Mucosa of descending colon (tissue), 3 donors: ENCODE measurements at regions not wholly inside any gene's neighbourhood (a gene's known extent, or its start where the extent isn't known, plus 50 kb on each side); places are given as distances from the start of the nearest gene placed in this dataset.

Experiments
- ATAC-seq: fragments of 200-7000 bp; cut with Tn5 transposase; one replicate; pipeline ENCODE4 v1.9.1; 2020; ENCODE audit warnings: mild to moderate bottlenecking, moderate library complexity
- DNase-seq, 3 donors: peaks; one replicate each; pipeline ENCODE4 v3.0.0-alpha.2; 2020
- H3K36me3 ChIP-seq: fragments of 200-600 bp; one replicate; pipeline ENCODE4 v1.8.0; 2021; ENCODE audit warnings: low read depth, mild to moderate bottlenecking
- H3K4me1 ChIP-seq: fragments of 200-600 bp; one replicate; pipeline ENCODE4 v1.8.0; 2021; ENCODE audit warnings: low read depth, mild to moderate bottlenecking
- H3K4me3 ChIP-seq: fragments of 200-600 bp; one replicate; pipeline ENCODE4 v1.8.0; 2021; ENCODE audit warnings: mild to moderate bottlenecking
- H3K9me3 ChIP-seq: fragments of 200-600 bp; one replicate; pipeline ENCODE4 v1.8.0; 2021; ENCODE audit warnings: mild to moderate bottlenecking
- intact Hi-C, 2 donors: fragments of 100-400 bp; cut with DNase I in 1 of 2; cut with micrococcal nuclease in 1 of 2; formaldehyde crosslinking; loops; one replicate each; pipeline versions ENCODE4 v1.11.0 to v1.11.1; 2022; cut with DNase I, micrococcal nuclease
- TF ChIP-seq, protein P1 (sequence below): fragments of 200-600 bp; IDR thresholded peaks from one replicate; pipeline ENCODE4 v1.8.0; 2022; ENCODE audit warnings: antibody characterized with exemption, mild to moderate bottlenecking
- donor health status: DM: no; HTN: no; CAD: no; lungs with moderate emphysema.
- donor health status: DM: no; HTN: no; CAD: no.
- donor health status: DM: no; HTN: yes; CAD: no.

DNA sequence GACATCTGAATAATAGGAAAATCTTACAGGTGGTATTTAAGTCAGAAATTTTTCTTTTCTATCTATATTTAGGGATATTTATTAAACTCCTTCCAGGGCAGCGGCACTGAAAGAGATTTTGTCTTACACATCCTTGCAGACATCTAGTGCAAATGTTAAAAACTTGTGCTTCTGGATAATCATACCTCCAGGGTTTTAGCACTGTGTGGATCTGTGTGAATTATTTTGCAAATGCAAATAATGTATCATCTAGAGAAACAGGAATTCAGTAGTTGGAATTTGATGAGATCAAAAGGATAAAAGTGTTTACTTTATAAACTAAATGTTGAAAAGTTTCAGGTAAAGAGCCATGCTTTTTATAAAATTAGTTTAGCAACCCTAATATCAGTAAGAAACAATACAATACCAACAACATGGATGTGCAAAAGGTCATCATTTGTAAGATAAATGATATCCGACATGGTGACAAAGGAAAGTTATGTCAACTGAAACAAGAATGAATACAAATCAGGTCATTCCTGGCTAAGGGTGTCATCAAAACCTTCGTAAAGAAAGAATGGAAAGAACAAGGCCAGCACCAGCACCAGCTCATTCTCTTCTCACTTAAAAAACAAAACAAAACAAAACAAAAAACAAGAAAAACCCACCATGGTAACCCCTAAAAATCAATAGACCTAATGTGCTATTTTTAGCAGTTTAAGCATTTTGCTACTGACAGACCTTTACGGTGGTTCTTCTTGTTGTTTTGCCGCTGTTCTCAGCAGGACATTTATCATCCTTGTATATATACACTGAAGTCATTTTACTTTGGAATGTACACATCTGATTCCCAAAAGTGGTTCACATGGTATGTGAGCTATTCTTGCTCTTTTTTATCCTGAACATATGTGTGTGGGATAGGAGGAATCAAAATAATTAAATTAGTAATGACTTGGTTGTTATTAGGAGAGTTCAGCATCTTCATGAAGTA lies 219.7 kb upstream of the NDST3 start:
- TF ChIP-seq, protein P1, sequence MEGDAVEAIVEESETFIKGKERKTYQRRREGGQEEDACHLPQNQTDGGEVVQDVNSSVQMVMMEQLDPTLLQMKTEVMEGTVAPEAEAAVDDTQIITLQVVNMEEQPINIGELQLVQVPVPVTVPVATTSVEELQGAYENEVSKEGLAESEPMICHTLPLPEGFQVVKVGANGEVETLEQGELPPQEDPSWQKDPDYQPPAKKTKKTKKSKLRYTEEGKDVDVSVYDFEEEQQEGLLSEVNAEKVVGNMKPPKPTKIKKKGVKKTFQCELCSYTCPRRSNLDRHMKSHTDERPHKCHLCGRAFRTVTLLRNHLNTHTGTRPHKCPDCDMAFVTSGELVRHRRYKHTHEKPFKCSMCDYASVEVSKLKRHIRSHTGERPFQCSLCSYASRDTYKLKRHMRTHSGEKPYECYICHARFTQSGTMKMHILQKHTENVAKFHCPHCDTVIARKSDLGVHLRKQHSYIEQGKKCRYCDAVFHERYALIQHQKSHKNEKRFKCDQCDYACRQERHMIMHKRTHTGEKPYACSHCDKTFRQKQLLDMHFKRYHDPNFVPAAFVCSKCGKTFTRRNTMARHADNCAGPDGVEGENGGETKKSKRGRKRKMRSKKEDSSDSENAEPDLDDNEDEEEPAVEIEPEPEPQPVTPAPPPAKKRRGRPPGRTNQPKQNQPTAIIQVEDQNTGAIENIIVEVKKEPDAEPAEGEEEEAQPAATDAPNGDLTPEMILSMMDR = no peak
- ATAC-seq = no peak

GRCh38 chr4:117817301-117817700 lies 217.0 kb upstream of the NDST3 start:
- no peaks in the 10 kb centered on the region for H3K9me3 ChIP-seq
- H3K4me3 ChIP-seq = no peak overlapping the region
- H3K36me3 ChIP-seq = no peaks in the 10 kb centered on the region
- intact Hi-C loops = no loop called here
- no peak for DNase-seq
- no peak for ATAC-seq
- no peaks in the 10 kb centered on the region for H3K4me1 ChIP-seq
- TF ChIP-seq, protein P1 = no peak

More for the DNA sequence above, 219.7 kb upstream of the NDST3 start:
- Histone ChIP-seq H3K9me3 (no peaks in the 10 kb centered on the region), H3K4me1 (no peaks in the 10 kb centered on the region), H3K36me3 (no peaks in the 10 kb centered on the region), H3K4me3 (no peak overlapping the region)
- intact Hi-C loops = no loop called here
- no peak for DNase-seq

GRCh38 chr4:117821834-117822233 lies 212.5 kb upstream of the NDST3 start:
- intact Hi-C loops = no loop called here
- TF ChIP-seq, protein P1 = no peak
- no peak overlapping the region for H3K4me3 ChIP-seq
- no peak for ATAC-seq
- H3K9me3 ChIP-seq = no peaks in the 10 kb centered on the region
- no peaks in the 10 kb centered on the region for H3K36me3 ChIP-seq
- H3K4me1 ChIP-seq = no peaks in the 10 kb centered on the region
- DNase-seq = no peak

DNA sequence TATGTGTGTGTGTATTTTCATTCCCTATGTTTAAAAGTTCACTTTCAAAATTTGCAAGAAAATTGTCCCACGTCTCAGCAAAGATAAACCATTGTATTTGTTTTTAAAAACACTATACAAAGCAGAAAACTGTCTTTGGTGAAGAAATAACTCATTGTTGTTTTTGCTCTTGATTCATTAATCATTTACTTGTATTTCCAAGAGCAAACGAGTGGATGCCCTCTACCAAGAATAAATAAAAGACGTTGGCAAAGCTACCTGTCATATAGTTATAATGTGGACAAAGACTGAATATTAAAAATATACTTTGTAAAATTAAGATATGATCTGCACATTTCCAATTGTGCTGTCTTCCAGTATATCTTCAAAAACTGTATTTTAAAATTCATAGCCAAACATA lies 210.9 kb upstream of the NDST3 start:
- intact Hi-C loops = no loop called here
- DNase-seq (no peak), ATAC-seq (no peak)
- TF ChIP-seq, protein P1 = no peak
- no peaks in the 10 kb centered on the region for H3K36me3 ChIP-seq
- no peaks in the 10 kb centered on the region for H3K9me3 ChIP-seq
- no peak overlapping the region for H3K4me3 ChIP-seq
- H3K4me1 ChIP-seq = no peaks in the 10 kb centered on the region

DNA sequence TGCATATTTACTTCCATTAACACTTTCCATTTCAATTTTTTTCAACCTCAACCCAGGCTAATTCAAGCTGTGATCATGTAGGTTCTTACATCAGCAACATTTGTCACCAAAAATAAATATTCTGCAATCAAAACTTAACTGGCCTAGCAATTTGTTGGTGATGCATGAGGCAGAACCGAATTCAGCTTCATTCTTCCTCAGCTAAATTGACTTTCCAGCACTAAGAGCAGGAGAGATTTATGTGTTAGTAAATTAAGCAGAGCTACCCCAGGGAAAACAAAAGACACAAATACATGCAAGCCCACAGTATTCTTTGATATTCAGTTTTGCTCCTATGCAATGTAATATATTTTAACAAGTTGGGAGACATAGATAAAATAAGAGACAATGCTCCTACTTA lies 208.7 kb upstream of the NDST3 start:
- Histone ChIP-seq H3K4me3 (no peak overlapping the region), H3K36me3 (no peaks in the 10 kb centered on the region), H3K9me3 (no peaks in the 10 kb centered on the region), H3K4me1 (no peaks in the 10 kb centered on the region)
- TF ChIP-seq, protein P1 = no peak
- DNase-seq (no peak), ATAC-seq (no peak)
- intact Hi-C loops = no loop called here
